SJSA1 (cell line): ENCODE measurements at regions not wholly inside any gene's neighbourhood (a gene's known extent, or its start where the extent isn't known, plus 50 kb on each side); places are given as distances from the start of the nearest gene placed in this dataset.

Experiments
- DNase-seq, 2 experiments: peaks; one replicate each; pipeline ENCODE4 v3.0.0-alpha.2; 2015 to 2020; ENCODE audit warnings: low spot score in 2 of 2, low read depth in 1 of 2
- H3K27ac ChIP-seq: fragments of 250-450 bp; sonication (Bioruptor Pico); 2 replicates; pipeline ENCODE4 v1.5.1; 2020; ENCODE audit warnings: mild to moderate bottlenecking, moderate library complexity
- H3K27me3 ChIP-seq: fragments of 250-450 bp; sonication (Bioruptor Pico); replicated peaks from 2 replicates; pipeline ENCODE4 v1.5.1; 2020; ENCODE audit warnings: mild to moderate bottlenecking, moderate library complexity
- H3K36me3 ChIP-seq: fragments of 250-450 bp; sonication (Bioruptor Pico); 2 replicates; pipeline ENCODE4 v1.5.1; 2020; ENCODE audit warnings: mild to moderate bottlenecking
- H3K4me1 ChIP-seq: fragments of 250-450 bp; sonication (Bioruptor Pico); replicated peaks from 2 replicates; pipeline ENCODE4 v1.6.1; 2021; ENCODE audit warnings: mild to moderate bottlenecking
- H3K4me3 ChIP-seq: fragments of 250-450 bp; sonication (Bioruptor Pico); 2 replicates; pipeline ENCODE4 v1.5.1; 2020; ENCODE audit warnings: mild to moderate bottlenecking
- H3K9me3 ChIP-seq: fragments of 250-450 bp; sonication (Bioruptor Pico); replicated peaks from 2 replicates; pipeline ENCODE4 v1.5.1; 2020; ENCODE audit warnings: mild to moderate bottlenecking

DNA sequence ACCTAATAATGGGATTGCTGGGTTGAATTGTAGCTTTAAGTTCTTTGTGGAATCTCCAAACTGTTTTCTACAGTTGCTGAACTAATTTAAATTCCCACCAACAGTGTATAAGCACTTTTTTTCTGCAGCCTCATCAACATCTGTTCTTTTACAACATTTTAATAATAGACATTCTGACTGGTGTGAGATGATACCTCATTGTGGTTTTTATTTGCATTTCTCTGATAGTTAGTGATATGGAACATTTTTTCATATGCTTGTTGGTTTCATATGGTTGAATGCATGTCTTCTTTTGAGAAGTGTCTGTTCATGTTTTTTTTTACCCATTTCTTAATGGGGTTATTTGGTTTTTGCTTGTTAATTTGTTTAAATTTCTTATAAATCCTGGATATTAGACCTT lies 1718.9 kb downstream of the C4orf33 start:
- Histone ChIP-seq H3K9me3 (0 out of 2 replicates have a peak, but pooled peaks cover 3% of the 10 kb centered on the region), H3K27ac (no peak overlapping the region), H3K27me3 (no peaks in the 10 kb centered on the region), H3K36me3 (no peaks in the 10 kb centered on the region), H3K4me3 (no peak overlapping the region), H3K4me1 (no peaks in the 10 kb centered on the region)
- DNase-seq: no peak

DNA sequence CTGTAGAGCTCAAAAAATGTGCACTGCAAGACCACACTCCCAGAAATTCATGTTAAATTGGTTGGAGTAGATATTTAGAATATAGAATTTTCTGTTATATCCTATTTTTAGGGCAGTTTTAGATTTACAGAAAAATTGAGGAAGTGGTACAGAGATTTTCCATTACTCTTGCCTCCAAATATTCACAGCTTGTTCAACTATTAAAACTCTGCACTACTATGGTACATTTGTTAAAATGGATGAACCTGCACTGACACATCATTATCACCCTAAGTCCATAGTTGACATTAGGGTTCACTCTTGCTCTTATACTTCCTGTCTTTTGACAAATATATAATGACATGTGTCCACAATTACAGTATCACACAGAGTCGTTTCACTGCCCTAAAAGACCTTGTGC lies 1724.5 kb downstream of the C4orf33 start:
- Histone ChIP-seq H3K9me3 (no peaks in the 10 kb centered on the region), H3K36me3 (no peaks in the 10 kb centered on the region), H3K4me3 (no peak overlapping the region), H3K27ac (no peak overlapping the region), H3K27me3 (no peaks in the 10 kb centered on the region), H3K4me1 (no peaks in the 10 kb centered on the region)
- no peak for DNase-seq

DNA sequence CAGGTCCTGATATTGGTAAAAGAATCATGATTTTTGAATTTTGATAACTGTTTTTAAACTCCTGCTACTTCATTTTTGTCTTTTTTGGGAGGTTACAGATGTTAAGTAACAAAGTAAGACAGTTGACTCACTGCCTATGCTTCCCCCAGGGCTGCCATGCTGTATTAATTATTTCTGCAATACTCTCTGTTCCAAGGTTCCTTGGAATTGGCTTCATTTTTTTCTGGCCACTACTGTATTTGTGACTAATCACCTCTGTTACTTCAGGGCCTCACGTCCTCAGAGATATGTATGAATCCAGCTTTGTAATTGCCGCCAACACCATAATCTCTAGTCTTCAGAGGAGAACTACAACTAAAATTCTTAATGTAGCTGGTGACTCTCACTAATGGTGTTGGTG lies 1729.3 kb downstream of the C4orf33 start:
- Histone ChIP-seq H3K4me3 (no peak overlapping the region), H3K9me3 (no peaks in the 10 kb centered on the region; the same call in 1 of the 2 replicates), H3K27me3 (no peaks in the 10 kb centered on the region), H3K4me1 (no peaks in the 10 kb centered on the region), H3K27ac (no peak overlapping the region), H3K36me3 (no peaks in the 10 kb centered on the region)
- DNase-seq: no peak

GRCh38 chr4:130850019-130850524 lies 1754.1 kb downstream of the C4orf33 start:
- no peaks in the 10 kb centered on the region for H3K9me3 ChIP-seq
- no peak for DNase-seq
- H3K4me3 ChIP-seq: no peak overlapping the region
- no peaks in the 10 kb centered on the region for H3K27me3 ChIP-seq
- no peaks in the 10 kb centered on the region for H3K36me3 ChIP-seq
- no peaks in the 10 kb centered on the region for H3K4me1 ChIP-seq
- no peak overlapping the region for H3K27ac ChIP-seq

GRCh38 chr4:130851107-130851506 lies 1755.2 kb downstream of the C4orf33 start:
- Histone ChIP-seq H3K4me1 (no peaks in the 10 kb centered on the region), H3K27me3 (no peaks in the 10 kb centered on the region), H3K27ac (no peak overlapping the region), H3K4me3 (no peak overlapping the region), H3K9me3 (no peaks in the 10 kb centered on the region), H3K36me3 (no peaks in the 10 kb centered on the region)
- no peak for DNase-seq

DNA sequence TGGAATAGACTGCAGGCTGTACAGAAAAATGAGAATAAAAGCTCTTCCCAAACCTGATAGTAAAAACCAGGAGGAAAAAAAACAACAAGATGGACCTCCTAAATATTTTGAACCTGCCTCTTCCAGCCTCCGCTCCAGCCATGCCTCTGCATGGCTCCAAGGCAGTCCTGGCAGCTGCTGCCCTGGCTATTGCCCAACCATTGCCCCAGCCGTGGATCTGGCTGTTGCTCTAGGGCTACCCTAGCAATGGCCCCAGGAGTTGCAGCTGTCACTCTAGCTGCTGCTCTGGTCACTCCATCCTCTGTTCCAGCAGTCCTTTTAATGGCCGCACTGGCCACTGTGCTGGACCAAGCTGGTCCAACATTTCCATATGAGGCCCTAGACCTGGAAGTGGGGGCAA lies 1756.0 kb downstream of the C4orf33 start:
- H3K27ac ChIP-seq: no peak overlapping the region
- no peaks in the 10 kb centered on the region for H3K4me1 ChIP-seq
- no peaks in the 10 kb centered on the region for H3K9me3 ChIP-seq
- DNase-seq: no peak
- H3K36me3 ChIP-seq: no peaks in the 10 kb centered on the region
- H3K27me3 ChIP-seq: no peaks in the 10 kb centered on the region
- no peak overlapping the region for H3K4me3 ChIP-seq

GRCh38 chr4:130855533-130855932 lies 1759.6 kb downstream of the C4orf33 start:
- H3K36me3 ChIP-seq: no peaks in the 10 kb centered on the region
- H3K4me1 ChIP-seq: no peaks in the 10 kb centered on the region
- H3K9me3 ChIP-seq: no peaks in the 10 kb centered on the region; the same call in 1 of the 2 replicates
- no peaks in the 10 kb centered on the region for H3K27me3 ChIP-seq
- DNase-seq: no peak
- H3K4me3 ChIP-seq: no peak overlapping the region
- no peak overlapping the region for H3K27ac ChIP-seq

DNA sequence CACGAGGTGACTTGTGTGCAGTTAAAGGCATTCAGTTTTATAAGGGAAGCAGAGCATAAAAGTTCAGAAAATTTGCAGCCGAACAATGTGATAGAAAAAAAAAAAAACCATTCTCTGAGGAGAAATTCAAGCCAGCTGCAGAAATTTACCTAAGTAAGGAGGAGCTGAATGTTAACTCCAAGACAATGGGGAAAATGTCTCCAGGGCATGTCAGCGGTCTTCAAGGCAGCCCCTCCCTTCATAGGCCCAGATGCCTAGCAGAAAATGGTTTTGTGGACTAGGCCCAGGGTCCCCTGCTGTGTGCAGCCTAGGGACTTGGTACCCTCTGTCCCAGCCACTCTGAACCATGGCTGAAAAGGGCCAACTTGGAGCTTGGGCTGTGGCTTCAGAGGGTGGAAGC lies 1764.0 kb downstream of the C4orf33 start:
- Histone ChIP-seq H3K27ac (no peak overlapping the region), H3K27me3 (no peaks in the 10 kb centered on the region), H3K4me1 (no peaks in the 10 kb centered on the region), H3K4me3 (no peak overlapping the region), H3K9me3 (no peaks in the 10 kb centered on the region; the same call in none of the 2 replicates), H3K36me3 (no peaks in the 10 kb centered on the region)
- no peak for DNase-seq

DNA sequence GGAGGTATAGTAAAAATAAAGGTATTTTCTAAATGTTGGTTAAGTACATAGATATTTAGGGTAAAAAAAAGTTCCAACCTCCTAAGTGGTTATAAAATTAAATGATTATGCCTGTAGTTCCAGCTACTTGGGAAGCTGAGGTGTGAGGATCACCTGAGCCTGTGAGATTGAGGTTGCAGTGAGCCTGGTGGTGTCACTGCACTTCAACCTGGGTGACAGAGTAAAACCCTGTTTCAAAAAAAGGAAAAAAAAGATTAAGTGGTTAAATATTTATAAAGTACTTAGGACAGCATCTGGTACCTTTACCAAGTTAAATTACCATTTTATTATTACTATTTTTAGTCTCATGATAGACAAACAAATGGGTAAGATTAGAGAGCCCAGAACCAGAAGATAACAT lies 1801.0 kb downstream of the C4orf33 start:
- Histone ChIP-seq H3K4me3 (no peak overlapping the region), H3K27ac (no peak overlapping the region), H3K4me1 (no peaks in the 10 kb centered on the region), H3K9me3 (no peaks in the 10 kb centered on the region), H3K36me3 (no peaks in the 10 kb centered on the region), H3K27me3 (no peaks in the 10 kb centered on the region)
- no peak for DNase-seq

- H3K27ac ChIP-seq: no peak overlapping the region
- no peak overlapping the region for H3K4me3 ChIP-seq
- no peaks in the 10 kb centered on the region for H3K4me1 ChIP-seq
- H3K9me3 ChIP-seq: no peaks in the 10 kb centered on the region
- H3K36me3 ChIP-seq: no peaks in the 10 kb centered on the region
- no peak for DNase-seq
- H3K27me3 ChIP-seq: no peaks in the 10 kb centered on the region
Observed at GRCh38 chr4:130901321-130901720, 1805.4 kb downstream of the C4orf33 start.

GRCh38 chr4:130922955-130923354 lies 1827.0 kb downstream of the C4orf33 start:
- no peak overlapping the region for H3K27ac ChIP-seq
- no peak for DNase-seq
- no peaks in the 10 kb centered on the region for H3K9me3 ChIP-seq
- no peaks in the 10 kb centered on the region for H3K4me1 ChIP-seq
- no peaks in the 10 kb centered on the region for H3K36me3 ChIP-seq
- H3K27me3 ChIP-seq: no peaks in the 10 kb centered on the region
- H3K4me3 ChIP-seq: no peak overlapping the region

GRCh38 chr4:130955520-130955919 lies 1859.6 kb downstream of the C4orf33 start:
- Histone ChIP-seq H3K4me3 (no peak overlapping the region), H3K27ac (no peak overlapping the region), H3K27me3 (no peaks in the 10 kb centered on the region), H3K9me3 (no peaks in the 10 kb centered on the region), H3K36me3 (no peaks in the 10 kb centered on the region), H3K4me1 (no peaks in the 10 kb centered on the region)
- no peak for DNase-seq

- H3K9me3 ChIP-seq: peaks cover 5% of the 10 kb centered on the region; the same call in 1 of the 2 replicates
- no peaks in the 10 kb centered on the region for H3K27me3 ChIP-seq
- no peak overlapping the region for H3K27ac ChIP-seq
- H3K4me3 ChIP-seq: no peak overlapping the region
- H3K4me1 ChIP-seq: no peaks in the 10 kb centered on the region
- DNase-seq: no peak
- H3K36me3 ChIP-seq: no peaks in the 10 kb centered on the region
Observed at GRCh38 chr4:130985371-130985770, 1889.4 kb downstream of the C4orf33 start.

GRCh38 chr4:130995988-130996387 lies 1900.0 kb downstream of the C4orf33 start:
- no peak for DNase-seq
- Histone ChIP-seq H3K4me3 (no peak overlapping the region), H3K27me3 (no peaks in the 10 kb centered on the region), H3K9me3 (no peaks in the 10 kb centered on the region), H3K27ac (no peak overlapping the region), H3K36me3 (no peaks in the 10 kb centered on the region), H3K4me1 (no peaks in the 10 kb centered on the region)

DNA sequence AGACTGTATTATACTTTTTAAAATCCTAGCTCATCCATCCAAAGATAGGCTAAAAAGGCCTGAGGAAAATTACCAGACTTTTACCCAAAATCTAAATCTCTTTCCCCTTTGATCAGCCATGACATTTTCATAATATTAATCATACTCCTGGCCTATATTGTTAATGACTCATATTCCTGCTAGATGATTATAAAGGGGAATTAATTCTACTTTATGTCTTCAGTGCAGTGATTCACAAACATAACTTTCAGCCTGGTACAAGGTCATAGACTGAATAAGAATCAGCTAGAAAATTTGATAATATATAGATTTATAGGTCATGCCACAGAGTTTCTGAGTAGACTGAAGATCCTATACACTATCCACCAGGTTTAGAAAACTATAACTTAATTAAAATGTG lies 1905.4 kb downstream of the C4orf33 start:
- no peaks in the 10 kb centered on the region for H3K4me1 ChIP-seq
- H3K4me3 ChIP-seq: no peak overlapping the region
- H3K27ac ChIP-seq: no peak overlapping the region
- H3K9me3 ChIP-seq: no peaks in the 10 kb centered on the region
- DNase-seq: no peak
- no peaks in the 10 kb centered on the region for H3K36me3 ChIP-seq
- H3K27me3 ChIP-seq: no peaks in the 10 kb centered on the region
